ENCODE measurements at regions not wholly inside any gene's neighbourhood (a gene's known extent, or its start where the extent isn't known, plus 50 kb on each side); places are given as distances from the start of the nearest gene placed in this dataset.

- TF ChIP-seq CTCF (IDR thresholded peaks at IDR 0.05) = no peak
- TF ChIP-seq POLR2A (IDR thresholded peaks at IDR 0.05) = no peak
Observed at GRCh38 chr3:5616873-5617272, 429.4 kb downstream of the EDEM1 start.
